ENCODE measurements at regions not wholly inside any gene's neighbourhood (a gene's known extent, or its start where the extent isn't known, plus 50 kb on each side); places are given as distances from the start of the nearest gene placed in this dataset.

DNA sequence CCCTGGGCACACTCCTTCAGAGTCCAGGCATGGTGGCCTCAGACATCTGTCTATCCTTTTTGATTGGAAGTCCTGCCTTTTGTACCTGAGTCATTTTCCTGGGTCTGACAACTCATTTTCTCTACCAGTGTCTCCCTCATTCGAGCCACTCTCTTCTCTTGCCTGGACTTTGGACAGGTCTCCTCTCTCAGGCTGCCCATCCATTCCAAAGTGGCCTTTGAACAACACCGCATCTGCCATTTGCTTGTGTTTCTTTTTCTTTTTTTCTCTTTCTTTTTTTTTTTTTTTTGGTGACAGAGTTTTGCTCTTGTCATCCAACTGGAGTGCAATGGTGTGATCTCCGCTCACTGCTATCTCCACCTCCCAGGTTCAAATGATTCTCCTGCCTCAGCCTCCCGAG is 142.1 kb upstream of the COBL start (continued):
- no peak for TF ChIP-seq RBBP5 (IDR thresholded peaks at IDR 0.05; ENCODE audit: borderline replicate concordance, low read depth, low read length)
- TF ChIP-seq YY1 (IDR thresholded peaks at IDR 0.05; ENCODE audit: low read depth, low read length) = no peak
- TF ChIP-seq HDAC6 (IDR thresholded peaks at IDR 0.05; ENCODE audit: low read depth, low read length) = no peak
- no peak for TF ChIP-seq KDM1A (IDR thresholded peaks at IDR 0.05; ENCODE audit: borderline replicate concordance, low read length)
- TF ChIP-seq BCL11A (IDR thresholded peaks at IDR 0.05; ENCODE audit: low read depth in 2 of 2, low read length in 2 of 2) = no peak
- TF ChIP-seq CHD1 (IDR thresholded peaks at IDR 0.05; ENCODE audit: low read depth, low read length) = no peak

All from H1 (cell line).